ENCODE measurements at regions not wholly inside any gene's neighbourhood (a gene's known extent, or its start where the extent isn't known, plus 50 kb on each side); places are given as distances from the start of the nearest gene placed in this dataset.

- intact Hi-C loops (cut with DNase I), result loop anchor here in 2 of 10 donors (2.0 to 5.0 kb wide), 2 partner anchors 65 to 66 kb away; no protein-coding TSS in a partner anchor
These were observed 56.0 kb upstream of the CTXND1 start for GRCh38 chr15:80308002-80308401.

GRCh38 chr15:80309769-80310384 lies 57.9 kb upstream of the CTXND1 start:
- Histone ChIP-seq H3K9me3 (no peaks in the 10 kb centered on the region), H3K27me3 (peaks cover 0 to 16% (median 5%) of the 10 kb centered on the region in 7 donors), H3K27ac (no peak overlapping the region), H3K4me3 (no peak overlapping the region), H3K4me1 (no peaks in the 10 kb centered on the region), H3K36me3 (no peaks in the 10 kb centered on the region)
- TF ChIP-seq CTCF (IDR thresholded peaks at IDR 0.05), result peak in 8 of 9 donors; percentile 22 to 66 (median 55)
- intact Hi-C loops (cut with DNase I), result loop anchor here in 6 of 10 donors (1.0 to 5.0 kb wide), 3 partner anchors 67 to 68 kb away; no protein-coding TSS in a partner anchor
- WGBS, 2 donors, result 57 to 60% methylated on average over 6 of the region's 6 CpGs
- peak in 4 of 8 donors; percentile 47 to 59 (median 52) for ATAC-seq
- DNase-seq, result no peak

More at GRCh38 chr15:80308002-80308401, 56.0 kb upstream of the CTXND1 start:
- DNase-seq, result no peak
- Histone ChIP-seq H3K4me1 (no peaks in the 10 kb centered on the region), H3K27me3 (peaks cover 0 to 12% (median 4%) of the 10 kb centered on the region in 7 donors), H3K27ac (no peak overlapping the region), H3K36me3 (no peaks in the 10 kb centered on the region), H3K4me3 (no peak overlapping the region), H3K9me3 (no peaks in the 10 kb centered on the region)
- no peak for ATAC-seq
- 86 to 93% methylated on average over 11 of the region's 11 CpGs for WGBS, 2 donors
- no peak for TF ChIP-seq CTCF (IDR thresholded peaks at IDR 0.05)

- intact Hi-C loops (cut with DNase I), result loop anchor here in 4 of 10 donors (1.0 to 5.0 kb wide), 3 partner anchors 68 kb away; no protein-coding TSS in a partner anchor
- Histone ChIP-seq H3K4me1 (no peaks in the 10 kb centered on the region), H3K27ac (no peak overlapping the region), H3K9me3 (no peaks in the 10 kb centered on the region), H3K27me3 (peaks cover 0 to 16% (median 7%) of the 10 kb centered on the region in 7 donors), H3K4me3 (no peak overlapping the region), H3K36me3 (no peaks in the 10 kb centered on the region)
- ATAC-seq, result no peak
- no peak for DNase-seq
- WGBS, 2 donors, result 74 to 77% methylated on average over 7 of the region's 7 CpGs
- no peak for TF ChIP-seq CTCF (IDR thresholded peaks at IDR 0.05)
These were observed 58.8 kb upstream of the CTXND1 start for GRCh38 chr15:80310776-80311175.

DNA sequence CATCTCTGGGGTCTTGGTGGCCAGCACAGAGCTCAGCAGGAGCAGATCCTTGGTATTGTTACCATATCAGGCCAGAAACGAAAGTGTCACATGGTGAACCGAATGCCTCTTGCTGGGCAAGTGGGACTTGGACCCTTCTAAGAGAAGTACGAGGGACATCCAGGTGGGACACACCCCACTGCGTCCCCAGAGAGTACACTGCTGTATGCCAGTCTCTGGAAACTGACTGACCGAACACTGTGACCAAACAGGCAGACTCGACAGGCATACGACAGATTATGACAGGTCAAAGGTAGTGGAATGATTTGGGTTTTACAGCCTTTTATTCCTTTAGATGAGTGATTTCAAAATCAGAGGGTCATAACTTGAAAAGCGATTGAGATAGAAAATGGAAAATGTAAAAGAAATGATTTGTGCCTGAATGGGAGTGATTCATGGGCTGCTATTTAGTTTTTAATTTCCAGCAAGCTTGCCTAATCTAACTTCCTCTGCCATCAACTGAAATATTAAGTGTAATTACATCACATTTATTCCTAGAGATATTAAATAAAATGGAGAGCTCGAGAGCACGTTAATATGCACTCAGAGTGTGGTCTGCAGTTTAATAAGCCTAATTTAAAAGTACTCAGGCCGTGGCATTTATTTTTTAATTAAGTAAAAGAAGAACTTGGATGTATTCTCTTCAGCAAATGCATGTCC lies 63.4 kb upstream of the CTXND1 start:
- DNase-seq (no peak), ATAC-seq (no peak)
- no peak for TF ChIP-seq CTCF (IDR thresholded peaks at IDR 0.05)
- Histone ChIP-seq H3K9me3 (no peaks in the 10 kb centered on the region), H3K27me3 (peaks cover 0 to 9% (median 5%) of the 10 kb centered on the region in 7 donors), H3K27ac (no peak overlapping the region), H3K36me3 (no peaks in the 10 kb centered on the region), H3K4me3 (no peak overlapping the region), H3K4me1 (peaks cover 0 to 6% (median 0%) of the 10 kb centered on the region in 9 donors)
- WGBS, 2 donors, result 82% methylated on average over 11 of the region's 11 CpGs
- intact Hi-C loops (cut with DNase I), result no loop called here

Data from heart right ventricle (tissue), 16 donors.